ENCODE measurements at regions not wholly inside any gene's neighbourhood (a gene's known extent, or its start where the extent isn't known, plus 50 kb on each side); places are given as distances from the start of the nearest gene placed in this dataset.
"Not testable (repeated sequence)": the region's sequence is repeated elsewhere in the genome, so short reads cannot be mapped to it uniquely, and the experiment has no call there.

GRCh38 chr9:41273549-41274267, 84.6 kb upstream of the ZNG1F start:
- DNase-seq: peak; percentile 54 to 60

GRCh38 chr9:41272879-41273548, 83.9 kb upstream of the ZNG1F start:
- not testable (repeated sequence) for DNase-seq

DNA sequence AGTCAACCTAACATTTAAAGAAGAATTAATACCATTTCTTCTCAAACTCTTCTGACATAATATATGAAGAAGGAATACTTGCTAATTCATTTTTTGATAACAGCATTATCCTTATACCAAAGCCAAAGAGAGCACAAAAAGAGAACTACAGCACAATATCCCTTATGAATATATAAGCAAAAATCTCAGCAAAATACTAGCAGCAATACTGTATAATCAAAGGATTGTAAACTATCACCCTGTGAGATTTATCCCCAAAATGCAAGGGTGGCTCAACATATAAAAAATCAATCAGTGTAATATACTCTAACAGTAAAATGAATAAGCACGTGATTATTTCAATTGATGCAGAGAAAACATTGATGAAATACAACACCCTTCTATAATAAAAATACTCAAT, 81.9 kb upstream of the ZNG1F start:
- DNase-seq: not testable (repeated sequence)

GRCh38 chr9:41269471-41269870, 80.4 kb upstream of the ZNG1F start:
- not testable (repeated sequence) for DNase-seq

DNA sequence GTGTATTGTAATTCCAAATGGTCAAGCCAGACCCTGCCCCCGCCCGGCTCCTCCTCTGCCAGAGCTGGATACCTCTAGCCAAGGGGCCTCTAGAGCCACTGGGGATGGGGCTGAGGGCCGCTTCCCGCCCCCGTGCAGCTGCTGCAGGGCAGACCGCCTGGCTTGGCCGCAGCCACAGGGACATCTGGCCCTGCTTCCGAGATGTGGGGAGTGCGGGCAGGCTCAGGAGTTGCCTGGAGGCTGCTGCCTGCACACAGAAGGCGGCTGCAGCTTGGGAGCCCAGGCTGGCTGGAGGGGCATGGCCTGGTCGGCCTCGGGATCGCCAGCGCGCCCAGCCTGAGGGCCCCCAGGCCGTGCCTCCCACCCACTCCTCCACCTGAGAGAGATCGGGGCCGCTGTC, 79.9 kb upstream of the ZNG1F start:
- DNase-seq: not testable (repeated sequence)

GRCh38 chr9:41266602-41267001, 77.5 kb upstream of the ZNG1F start:
- DNase-seq: not testable (repeated sequence)

- DNase-seq: not testable (repeated sequence)
Observed at GRCh38 chr9:41266000-41266399, 76.9 kb upstream of the ZNG1F start.

- DNase-seq: not testable (repeated sequence)
Observed at GRCh38 chr9:41251973-41252372, 62.9 kb upstream of the ZNG1F start.

DNA sequence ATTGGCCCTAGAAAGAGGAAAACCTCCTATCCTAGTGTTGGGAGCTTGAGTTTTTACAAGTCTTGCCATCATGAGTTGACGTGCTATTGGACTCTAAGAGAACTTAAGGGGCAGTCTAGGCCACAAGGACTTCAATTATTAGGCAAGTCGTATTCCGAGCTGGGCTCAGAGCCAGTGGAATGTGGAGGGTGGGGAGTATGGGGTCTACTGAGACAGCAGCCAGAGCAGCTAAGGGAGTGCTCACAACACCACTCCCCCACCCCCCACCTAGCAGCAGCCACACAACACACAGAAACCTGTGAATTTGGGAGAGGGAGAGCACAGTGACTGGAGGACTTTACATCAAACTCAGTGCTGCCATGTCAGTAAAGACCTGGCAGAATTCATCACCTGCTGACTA, 62.0 kb upstream of the ZNG1F start:
- DNase-seq: not testable (repeated sequence)

- DNase-seq: not testable (repeated sequence)
Observed at GRCh38 chr9:41246702-41247101, 57.6 kb upstream of the ZNG1F start.

All from right lung (tissue), 2 donors.